Activated CD8-positive, alpha-beta memory T cell treated with anti-CD3 and anti-CD28 coated beads, Interleukin-2, amount 10 ng/mL, durations not matched to agents 7 days and 5 days (primary cell): ENCODE measurements at regions not wholly inside any gene's neighbourhood (a gene's known extent, or its start where the extent isn't known, plus 50 kb on each side); places are given as distances from the start of the nearest gene placed in this dataset.
"Not testable (repeated sequence)": the region's sequence is repeated elsewhere in the genome, so short reads cannot be mapped to it uniquely, and the experiment has no call there.

ENCODE experiments used
- ATAC-seq: fragments of 150-1000 bp; cut with Tn5 transposase; one replicate; pipeline ENCODE4 v1.10.0; 2021; ENCODE audit warnings: moderate library complexity
- CTCF ChIA-PET: fragments of 350-600 bp; sonication (Branson Sonifier 250); formaldehyde crosslinking; loops from one replicate; lab custom pipeline; 2021; ENCODE audit warnings: antibody characterized with exemption; lab: Charles Lee
- DNase-seq: peaks from one replicate; pipeline ENCODE4 v3.0.0-alpha.2; 2020
- H3K27ac Mint-ChIP-seq: one replicate; pipeline ENCODE4 v1.8.0; 2021; ENCODE audit warnings: mild to moderate bottlenecking, mixed read lengths
- H3K27me3 Mint-ChIP-seq: one replicate; pipeline ENCODE4 v1.8.0; 2021; ENCODE audit warnings: mixed read lengths
- H3K36me3 Mint-ChIP-seq: one replicate; pipeline ENCODE4 v1.8.0; 2021; ENCODE audit warnings: mild to moderate bottlenecking, mixed read lengths
- H3K4me1 Mint-ChIP-seq: one replicate; pipeline ENCODE4 v1.8.0; 2021; ENCODE audit warnings: mixed read lengths
- H3K4me3 Mint-ChIP-seq: one replicate; pipeline ENCODE4 v1.8.0; 2021; ENCODE audit warnings: mild to moderate bottlenecking, moderate library complexity, mixed read lengths
- H3K9me3 Mint-ChIP-seq: one replicate; pipeline ENCODE4 v1.8.0; 2022; ENCODE audit warnings: low read depth, mixed read lengths

GRCh38 chr6:49142421-49143151 is 320.5 kb downstream of the MMUT start:
- ATAC-seq (no peak), DNase-seq (no peak)
- no peaks in the 10 kb centered on the region for H3K27me3 Mint-ChIP-seq
- H3K36me3 Mint-ChIP-seq: no peaks in the 10 kb centered on the region
- peaks cover 5% of the 10 kb centered on the region for H3K9me3 Mint-ChIP-seq
- H3K4me1 Mint-ChIP-seq: no peaks in the 10 kb centered on the region
- no peak overlapping the region for H3K4me3 Mint-ChIP-seq
- CTCF ChIA-PET: no interaction called here
- no peak overlapping the region for H3K27ac Mint-ChIP-seq

- no peaks in the 10 kb centered on the region for H3K27me3 Mint-ChIP-seq
Measured at GRCh38 chr6:49121970-49122369, 341.1 kb downstream of the MMUT start.

GRCh38 chr6:49118478-49118877 is 344.6 kb downstream of the MMUT start:
- H3K4me1 Mint-ChIP-seq: no peaks in the 10 kb centered on the region
- H3K4me3 Mint-ChIP-seq: no peak overlapping the region
- no peaks in the 10 kb centered on the region for H3K27me3 Mint-ChIP-seq
- no peak for ATAC-seq
- H3K36me3 Mint-ChIP-seq: no peaks in the 10 kb centered on the region
- no peak for DNase-seq
- no peak overlapping the region for H3K27ac Mint-ChIP-seq
- H3K9me3 Mint-ChIP-seq: peaks cover 9% of the 10 kb centered on the region
- CTCF ChIA-PET: no interaction called here

More at GRCh38 chr6:49121970-49122369, 341.1 kb downstream of the MMUT start:
- H3K36me3 Mint-ChIP-seq: no peaks in the 10 kb centered on the region
- CTCF ChIA-PET: no interaction called here
- no peaks in the 10 kb centered on the region for H3K4me1 Mint-ChIP-seq
- H3K27ac Mint-ChIP-seq: no peak overlapping the region
- DNase-seq (no peak), ATAC-seq (no peak)
- peaks cover 15% of the 10 kb centered on the region for H3K9me3 Mint-ChIP-seq
- no peak overlapping the region for H3K4me3 Mint-ChIP-seq

GRCh38 chr6:49110916-49111315 is 352.1 kb downstream of the MMUT start:
- Mint-ChIP-seq H3K27me3 (no peaks in the 10 kb centered on the region), H3K4me1 (no peaks in the 10 kb centered on the region)
- no peak for ATAC-seq

GRCh38 chr6:49097664-49098063 is 365.4 kb downstream of the MMUT start:
- ATAC-seq, H3K27me3 Mint-ChIP-seq, CTCF ChIA-PET, H3K9me3 Mint-ChIP-seq, H3K27ac Mint-ChIP-seq, H3K4me3 Mint-ChIP-seq, H3K36me3 Mint-ChIP-seq, DNase-seq, H3K4me1 Mint-ChIP-seq: not testable (repeated sequence)

More at GRCh38 chr6:49110916-49111315, 352.1 kb downstream of the MMUT start:
- Mint-ChIP-seq H3K4me3 (no peak overlapping the region), H3K27ac (no peak overlapping the region), H3K9me3 (peaks cover 5% of the 10 kb centered on the region), H3K36me3 (no peaks in the 10 kb centered on the region)
- DNase-seq: no peak
- CTCF ChIA-PET: interaction anchor here (1.5 kb wide), 1 partner anchor 1323 kb away, joined by 3 read pairs; no protein-coding TSS in a partner anchor

- Mint-ChIP-seq H3K36me3 (no peaks in the 10 kb centered on the region), H3K4me1 (no peaks in the 10 kb centered on the region), H3K4me3 (no peak overlapping the region), H3K27me3 (no peaks in the 10 kb centered on the region), H3K9me3 (peaks cover 2% of the 10 kb centered on the region), H3K27ac (no peak overlapping the region)
- ATAC-seq (no peak), DNase-seq (no peak)
- CTCF ChIA-PET: no interaction called here
Measured at GRCh38 chr6:49097116-49097515, 365.9 kb downstream of the MMUT start.

- Mint-ChIP-seq H3K4me1 (no peaks in the 10 kb centered on the region), H3K36me3 (no peaks in the 10 kb centered on the region), H3K4me3 (no peak overlapping the region), H3K9me3 (peaks cover 2% of the 10 kb centered on the region), H3K27me3 (no peaks in the 10 kb centered on the region), H3K27ac (no peak overlapping the region)
- DNase-seq (no peak), ATAC-seq (no peak)
- CTCF ChIA-PET: interaction anchor here (1.0 kb wide), 1 partner anchor 17 kb away, joined by 3 read pairs; no protein-coding TSS in a partner anchor
Measured at GRCh38 chr6:49088631-49089030, 374.4 kb downstream of the MMUT start.

- H3K27me3 Mint-ChIP-seq: no peaks in the 10 kb centered on the region
- peaks cover 2% of the 10 kb centered on the region for H3K9me3 Mint-ChIP-seq
- no peaks in the 10 kb centered on the region for H3K36me3 Mint-ChIP-seq
- DNase-seq (no peak), ATAC-seq (no peak)
- H3K4me1 Mint-ChIP-seq: no peaks in the 10 kb centered on the region
- H3K4me3 Mint-ChIP-seq: no peak overlapping the region
- no peak overlapping the region for H3K27ac Mint-ChIP-seq
- CTCF ChIA-PET: no interaction called here
Measured at GRCh38 chr6:49087369-49087768, 375.7 kb downstream of the MMUT start.

GRCh38 chr6:49082611-49083010 is 380.4 kb downstream of the MMUT start:
- Mint-ChIP-seq H3K4me3 (no peak overlapping the region), H3K4me1 (no peaks in the 10 kb centered on the region), H3K9me3 (peaks cover 5% of the 10 kb centered on the region), H3K36me3 (no peaks in the 10 kb centered on the region), H3K27ac (no peak overlapping the region), H3K27me3 (no peaks in the 10 kb centered on the region)
- ATAC-seq: no peak
- CTCF ChIA-PET: no interaction called here
- DNase-seq: no peak

GRCh38 chr6:49072885-49073620 is 390.0 kb downstream of the MMUT start:
- no peak for ATAC-seq
- no peak overlapping the region for H3K27ac Mint-ChIP-seq
- H3K4me3 Mint-ChIP-seq: no peak overlapping the region
- no peaks in the 10 kb centered on the region for H3K4me1 Mint-ChIP-seq
- DNase-seq: no peak
- H3K36me3 Mint-ChIP-seq: no peaks in the 10 kb centered on the region
- no peaks in the 10 kb centered on the region for H3K27me3 Mint-ChIP-seq
- CTCF ChIA-PET: no interaction called here
- peaks cover 3% of the 10 kb centered on the region for H3K9me3 Mint-ChIP-seq

GRCh38 chr6:49072146-49072545 is 390.9 kb downstream of the MMUT start:
- Mint-ChIP-seq H3K9me3 (peaks cover 3% of the 10 kb centered on the region), H3K4me3 (no peak overlapping the region), H3K36me3 (no peaks in the 10 kb centered on the region), H3K4me1 (no peaks in the 10 kb centered on the region), H3K27ac (no peak overlapping the region), H3K27me3 (no peaks in the 10 kb centered on the region)
- CTCF ChIA-PET: interaction anchor here (0.9 kb wide), 1 partner anchor 17 kb away, joined by 3 read pairs; no protein-coding TSS in a partner anchor
- DNase-seq: no peak
- ATAC-seq: no peak

GRCh38 chr6:49070411-49070810 is 392.6 kb downstream of the MMUT start:
- H3K4me1 Mint-ChIP-seq: no peaks in the 10 kb centered on the region
- no peaks in the 10 kb centered on the region for H3K27me3 Mint-ChIP-seq
- peaks cover 3% of the 10 kb centered on the region for H3K9me3 Mint-ChIP-seq
- DNase-seq (no peak), ATAC-seq (no peak)
- no peak overlapping the region for H3K4me3 Mint-ChIP-seq
- H3K27ac Mint-ChIP-seq: no peak overlapping the region
- no peaks in the 10 kb centered on the region for H3K36me3 Mint-ChIP-seq
- CTCF ChIA-PET: no interaction called here

- DNase-seq: no peak
- CTCF ChIA-PET: no interaction called here
- no peaks in the 10 kb centered on the region for H3K27me3 Mint-ChIP-seq
- no peak overlapping the region for H3K27ac Mint-ChIP-seq
- no peak for ATAC-seq
- H3K9me3 Mint-ChIP-seq: no peaks in the 10 kb centered on the region
- H3K4me1 Mint-ChIP-seq: no peaks in the 10 kb centered on the region
- H3K36me3 Mint-ChIP-seq: no peaks in the 10 kb centered on the region
- no peak overlapping the region for H3K4me3 Mint-ChIP-seq
Measured at GRCh38 chr6:49054311-49054710, 408.7 kb downstream of the MMUT start.

GRCh38 chr6:49052901-49053300 is 410.2 kb downstream of the MMUT start:
- CTCF ChIA-PET: no interaction called here
- Mint-ChIP-seq H3K27me3 (no peaks in the 10 kb centered on the region), H3K27ac (no peak overlapping the region), H3K4me3 (no peak overlapping the region), H3K4me1 (no peaks in the 10 kb centered on the region), H3K36me3 (no peaks in the 10 kb centered on the region), H3K9me3 (no peaks in the 10 kb centered on the region)
- DNase-seq (no peak), ATAC-seq (no peak)
